Gastrocnemius medialis (tissue), 4 donors: ENCODE measurements at regions not wholly inside any gene's neighbourhood (a gene's known extent, or its start where the extent isn't known, plus 50 kb on each side); places are given as distances from the start of the nearest gene placed in this dataset.

ENCODE experiments used
- CTCF ChIP-seq, 5 experiments: fragments of 450-650 bp in 3 of 5; fragments of 200-600 bp in 2 of 5; sonication (generic) in 2 of 5; IDR thresholded peaks in 4 of 5; conservative IDR thresholded peaks in 1 of 5; 1 replicate in 4 of 5; 2 replicates in 1 of 5; pipeline ENCODE4 v1.5.1; 2016 to 2019; ENCODE audit warnings: antibody characterized with exemption in 5 of 5, mild to moderate bottlenecking in 3 of 5, moderate library complexity in 3 of 5
- POLR2A ChIP-seq, 2 donors: fragments of 450-650 bp; IDR thresholded peaks; one replicate each; pipeline ENCODE4 v1.6.1; 2017; ENCODE audit warnings: antibody characterized with exemption in 2 of 2, mild to moderate bottlenecking in 2 of 2, moderate library complexity in 2 of 2

- TF ChIP-seq POLR2A (IDR thresholded peaks at IDR 0.05) (no peak), CTCF (IDR thresholded peaks at IDR 0.05 in 4 of 5, conservative IDR thresholded peaks at IDR 0.05 in 1 of 5) (no peak)
Observed at GRCh38 chr3:153099131-153099530, 62.9 kb upstream of the RAP2B start.
